NCI-H2196 (cell line): ENCODE measurements at regions not wholly inside any gene's neighbourhood (a gene's known extent, or its start where the extent isn't known, plus 50 kb on each side); places are given as distances from the start of the nearest gene placed in this dataset.
"Not testable (repeated sequence)": the region's sequence is repeated elsewhere in the genome, so short reads cannot be mapped to it uniquely, and the experiment has no call there.

Experiments
- DNase-seq: peaks from one replicate; lab custom pipeline; 2025; ENCODE audit not compliant: unreplicated experiment; lab: John Stamatoyannopoulos, UW

DNA sequence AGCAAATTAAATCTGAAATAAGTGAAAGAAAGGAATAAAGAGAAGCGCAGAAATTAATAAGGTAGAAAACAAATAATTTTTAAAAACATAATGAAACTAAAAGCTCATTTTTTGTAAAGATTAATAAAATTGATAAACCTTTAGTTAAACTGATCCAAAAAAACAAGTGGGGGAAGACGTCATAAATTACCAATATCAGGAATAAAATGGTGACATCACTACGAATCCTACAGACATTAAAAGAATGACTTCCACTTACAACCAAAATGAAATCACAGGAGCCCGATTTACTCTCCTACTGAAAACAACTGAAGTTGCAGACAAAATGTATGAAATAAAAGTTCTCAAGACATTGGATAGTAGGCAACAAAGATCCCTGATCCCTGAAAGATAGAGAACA, 68.1 kb upstream of the IFFO2 start:
- no peak for DNase-seq

- DNase-seq, result no peak
These were observed 67.3 kb upstream of the IFFO2 start for GRCh38 chr1:19023787-19024186.

- DNase-seq, result no peak
These were observed 65.4 kb upstream of the IFFO2 start for GRCh38 chr1:19021845-19022244.

GRCh38 chr1:19019288-19019687, 62.8 kb upstream of the IFFO2 start:
- DNase-seq, result not testable (repeated sequence)

DNA sequence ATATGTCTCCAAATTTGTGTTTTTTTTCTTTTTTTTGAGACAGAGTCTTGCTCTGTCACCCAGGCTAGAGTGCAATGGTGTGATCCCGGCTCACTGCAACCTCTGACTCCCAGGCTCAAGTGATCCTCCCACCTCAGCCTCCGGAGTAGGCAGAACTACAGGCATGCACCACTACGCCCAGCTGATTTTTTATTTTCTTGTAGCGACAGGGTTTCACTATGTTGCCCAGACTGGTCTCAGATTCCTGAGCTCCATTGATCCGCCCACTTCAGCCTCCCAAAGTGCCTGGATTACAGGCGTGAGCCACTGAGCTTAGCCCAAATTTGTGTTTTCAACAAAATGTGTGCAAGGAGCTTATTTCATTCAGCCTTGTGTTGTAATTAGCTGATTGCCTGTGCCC, 59.0 kb upstream of the IFFO2 start:
- DNase-seq, result no peak

DNA sequence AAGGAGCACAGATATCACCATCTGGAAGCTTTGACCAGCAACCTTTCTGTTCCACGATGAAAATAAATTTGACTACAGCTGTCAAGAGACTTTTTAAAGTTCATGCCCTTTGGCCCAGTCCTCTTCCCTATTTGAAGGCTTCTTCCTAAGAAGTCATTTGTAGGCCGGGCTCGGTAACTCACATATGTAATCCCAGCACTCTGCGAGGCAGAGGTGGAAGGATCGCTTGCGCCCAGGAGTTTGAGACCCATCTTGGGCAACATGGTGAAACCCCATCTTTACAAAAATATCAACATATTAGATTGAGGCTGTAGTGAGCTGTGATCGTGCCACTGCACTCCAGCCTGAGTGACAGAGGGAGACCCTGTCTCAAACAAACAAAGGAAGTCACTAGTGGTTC, 58.3 kb upstream of the IFFO2 start:
- DNase-seq, result no peak

GRCh38 chr1:19013826-19014548, 57.5 kb upstream of the IFFO2 start:
- DNase-seq, result no peak

GRCh38 chr1:19011845-19012231, 55.4 kb upstream of the IFFO2 start:
- no peak for DNase-seq

DNA sequence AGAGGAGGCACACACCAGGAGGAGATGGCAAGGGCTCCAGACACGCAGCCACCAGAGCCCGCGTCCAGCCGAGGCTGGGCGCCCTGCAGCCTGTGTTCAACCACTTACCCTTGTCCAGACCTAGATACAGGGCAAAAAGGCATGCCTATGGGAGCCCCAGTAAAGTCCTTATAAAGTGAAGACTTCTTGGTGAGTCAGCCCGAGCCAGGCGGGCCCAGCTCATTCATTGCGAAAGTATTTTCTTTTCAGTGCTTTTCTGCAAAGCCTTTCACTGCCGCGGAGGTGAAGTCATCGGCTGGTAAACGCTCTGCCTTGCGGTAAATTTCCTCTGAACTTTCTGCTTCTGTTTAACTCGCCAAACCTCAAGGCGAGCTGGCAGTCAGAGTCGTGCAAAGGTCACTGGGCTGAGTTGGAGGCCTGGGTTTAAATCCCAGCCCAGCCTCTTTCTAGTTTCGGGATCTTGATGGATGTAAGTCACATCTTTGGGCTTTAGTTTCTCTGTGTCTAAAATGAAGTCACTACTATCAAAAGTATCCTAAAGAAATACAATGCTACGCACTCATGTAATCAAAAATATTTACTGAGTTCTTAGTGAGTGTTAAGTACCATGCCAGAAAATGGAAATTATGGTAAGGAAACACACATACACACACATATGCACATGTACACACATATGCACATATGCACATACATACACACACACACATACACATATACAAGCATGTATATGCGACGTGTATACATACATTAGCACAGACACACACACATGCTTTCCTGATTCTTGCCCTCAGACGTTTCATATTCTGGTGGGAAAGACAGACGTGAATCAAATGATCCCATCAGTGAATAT, 54.7 kb upstream of the IFFO2 start:
- peak; percentile 22 for DNase-seq

GRCh38 chr1:19010503-19010902, 54.0 kb upstream of the IFFO2 start:
- no peak for DNase-seq

GRCh38 chr1:19009882-19010321, 53.4 kb upstream of the IFFO2 start:
- DNase-seq, result no peak

DNA sequence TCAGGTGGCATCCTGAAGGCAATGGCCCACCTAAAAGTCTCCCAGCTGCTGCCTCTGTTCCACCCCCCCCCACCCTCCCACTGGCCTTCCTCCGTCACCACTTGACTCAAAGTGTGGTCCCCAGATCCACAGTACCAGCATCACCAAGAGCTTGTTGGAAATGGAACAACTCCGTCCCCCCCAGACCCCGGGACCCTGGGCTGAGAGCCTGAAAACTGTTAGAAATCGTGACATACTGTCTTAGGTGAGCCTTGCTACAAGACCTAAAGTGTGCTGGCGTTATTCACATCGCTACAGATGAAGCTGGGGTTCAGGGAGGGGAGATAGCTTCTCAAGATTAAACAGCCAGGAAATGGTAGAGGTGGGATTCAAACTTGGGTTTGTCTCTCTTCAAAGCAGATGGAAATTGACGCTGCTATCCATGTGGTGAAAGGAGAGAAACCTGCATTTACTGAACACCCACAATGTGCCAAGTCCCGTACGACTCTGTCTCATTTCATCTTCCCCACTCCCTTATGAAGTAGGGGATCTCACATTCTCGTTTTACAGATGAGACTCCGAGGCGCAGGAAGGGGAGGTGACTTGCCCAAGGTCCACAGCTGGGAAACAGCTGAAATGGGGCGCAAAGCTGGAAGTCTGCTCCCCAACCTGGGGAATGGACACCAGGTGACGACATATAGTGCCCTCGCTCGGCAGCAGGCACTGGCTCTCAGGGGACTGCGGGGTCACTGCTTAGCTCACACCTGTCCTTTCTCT, 52.8 kb upstream of the IFFO2 start:
- no peak for DNase-seq

DNA sequence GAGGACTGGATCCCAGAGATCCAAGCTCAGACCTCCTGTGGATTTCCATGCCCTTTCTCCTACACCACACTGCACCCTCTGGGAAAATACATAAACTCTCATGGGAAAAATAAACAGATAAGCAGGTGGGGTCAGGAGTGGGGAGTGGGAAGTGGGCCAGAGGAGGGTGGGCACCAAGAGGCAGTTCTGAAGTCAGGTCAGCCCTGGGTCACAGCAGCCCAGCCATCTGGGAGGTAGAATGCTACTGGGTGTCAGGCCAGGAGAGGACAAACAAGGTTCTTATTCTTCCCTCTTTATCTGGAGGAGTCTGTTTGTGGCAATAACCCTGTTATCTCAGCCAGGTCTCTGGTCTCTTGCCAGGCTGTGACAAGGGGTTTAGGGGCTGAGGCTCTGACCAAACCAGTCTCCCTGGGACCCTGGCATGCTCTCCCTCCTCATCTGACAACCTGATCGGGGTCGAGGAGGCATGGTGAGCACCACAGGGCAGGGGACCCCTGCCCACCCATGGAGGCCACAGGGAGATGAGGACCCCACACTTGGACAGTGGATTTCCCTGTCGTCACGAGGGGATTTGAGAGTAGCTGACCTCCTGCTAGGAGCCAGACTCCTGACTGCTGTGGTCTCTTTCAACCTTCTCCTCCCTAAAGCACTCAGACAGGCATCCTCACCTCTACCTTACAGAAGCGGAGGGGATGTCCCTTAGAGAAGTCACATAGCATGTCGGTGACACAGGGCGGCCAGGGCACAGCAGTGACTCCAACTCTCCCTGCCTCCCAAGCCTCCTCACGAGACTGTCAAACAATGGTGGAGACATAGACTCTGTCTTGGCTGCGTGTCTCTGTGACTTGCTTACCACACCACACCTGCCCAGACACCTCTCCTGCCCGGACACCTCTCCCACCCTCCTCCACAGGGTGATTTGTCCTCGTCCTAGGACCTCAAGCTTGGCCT, 51.3 kb upstream of the IFFO2 start:
- no peak for DNase-seq

GRCh38 chr1:19006837-19007271, 50.4 kb upstream of the IFFO2 start:
- DNase-seq, result no peak
